Peyer's patch (tissue), 4 donors: ENCODE measurements at regions not wholly inside any gene's neighbourhood (a gene's known extent, or its start where the extent isn't known, plus 50 kb on each side); places are given as distances from the start of the nearest gene placed in this dataset.

Source experiments
- POLR2A ChIP-seq, 2 donors: fragments of 450-650 bp; IDR thresholded peaks; one replicate each; pipeline ENCODE4 v1.5.1; 2017; ENCODE audit warnings: antibody characterized with exemption in 2 of 2, mild to moderate bottlenecking in 2 of 2, moderate library complexity in 2 of 2
- TF ChIP-seq, protein P1 (sequence below), 6 experiments: fragments of 450-650 bp in 4 of 6; fragments of 200-600 bp in 2 of 6; sonication (generic) in 1 of 6; IDR thresholded peaks; one replicate each; pipeline ENCODE4 v1.5.1; 2017 to 2019; ENCODE audit warnings: antibody characterized with exemption in 6 of 6, mild to moderate bottlenecking in 3 of 6, moderate library complexity in 1 of 6

GRCh38 chr13:106927421-106927820 lies 359.5 kb upstream of the ARGLU1 start:
- no peak for TF ChIP-seq POLR2A (IDR thresholded peaks at IDR 0.05)
- TF ChIP-seq, protein P1, sequence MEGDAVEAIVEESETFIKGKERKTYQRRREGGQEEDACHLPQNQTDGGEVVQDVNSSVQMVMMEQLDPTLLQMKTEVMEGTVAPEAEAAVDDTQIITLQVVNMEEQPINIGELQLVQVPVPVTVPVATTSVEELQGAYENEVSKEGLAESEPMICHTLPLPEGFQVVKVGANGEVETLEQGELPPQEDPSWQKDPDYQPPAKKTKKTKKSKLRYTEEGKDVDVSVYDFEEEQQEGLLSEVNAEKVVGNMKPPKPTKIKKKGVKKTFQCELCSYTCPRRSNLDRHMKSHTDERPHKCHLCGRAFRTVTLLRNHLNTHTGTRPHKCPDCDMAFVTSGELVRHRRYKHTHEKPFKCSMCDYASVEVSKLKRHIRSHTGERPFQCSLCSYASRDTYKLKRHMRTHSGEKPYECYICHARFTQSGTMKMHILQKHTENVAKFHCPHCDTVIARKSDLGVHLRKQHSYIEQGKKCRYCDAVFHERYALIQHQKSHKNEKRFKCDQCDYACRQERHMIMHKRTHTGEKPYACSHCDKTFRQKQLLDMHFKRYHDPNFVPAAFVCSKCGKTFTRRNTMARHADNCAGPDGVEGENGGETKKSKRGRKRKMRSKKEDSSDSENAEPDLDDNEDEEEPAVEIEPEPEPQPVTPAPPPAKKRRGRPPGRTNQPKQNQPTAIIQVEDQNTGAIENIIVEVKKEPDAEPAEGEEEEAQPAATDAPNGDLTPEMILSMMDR (IDR thresholded peaks at IDR 0.05) = no peak
